Stomach (tissue), 8 donors: ENCODE measurements at regions not wholly inside any gene's neighbourhood (a gene's known extent, or its start where the extent isn't known, plus 50 kb on each side); places are given as distances from the start of the nearest gene placed in this dataset.

ENCODE experiments used
- DNase-seq, 2 donors: peaks; one replicate each; pipeline versions ENCODE4 v3.0.0 to v3.0.0-alpha.2; 2013 to 2019
- H3K27ac ChIP-seq, 5 donors: fragments of 200-600 bp in 4 of 5; sonication (generic) in 4 of 5; one replicate each; pipeline ENCODE4 v1.5.1; 2013 to 2019; ENCODE audit warnings: mild to moderate bottlenecking in 1 of 5, moderate library complexity in 1 of 5
- H3K27me3 ChIP-seq, 3 donors: fragments of 200-600 bp; sonication (generic); one replicate each; pipeline ENCODE4 v1.5.1; 2017 to 2019; ENCODE audit warnings: mixed run types in 1 of 3
- H3K36me3 ChIP-seq, 4 donors: fragments of 200-600 bp; sonication (generic); 1 replicate in 3 of 4; 2 replicates in 1 of 4; pipeline ENCODE4 v1.5.1; 2016 to 2019
- H3K4me1 ChIP-seq, 4 donors: fragments of 200-600 bp; sonication (generic); one replicate each; pipeline ENCODE4 v1.5.1; 2016 to 2019
- H3K4me3 ChIP-seq, 4 donors: fragments of 200-600 bp; sonication (generic) in 3 of 4; one replicate each; pipeline ENCODE4 v1.5.1; 2016 to 2019; ENCODE audit warnings: mild to moderate bottlenecking in 1 of 4
- H3K9me3 ChIP-seq, 4 donors: fragments of 200-600 bp; sonication (generic); one replicate each; pipeline ENCODE4 v1.5.1; 2016 to 2019
- CTCF ChIP-seq, 7 experiments: fragments of 450-650 bp in 4 of 7; fragments of 200-600 bp in 3 of 7; sonication (generic) in 3 of 7; IDR thresholded peaks; one replicate each; pipeline ENCODE4 v1.5.1; 2016 to 2019; ENCODE audit warnings: antibody characterized with exemption in 7 of 7, control low read depth in 2 of 7, mild to moderate bottlenecking in 1 of 7
- EP300 ChIP-seq: sonication (generic); formaldehyde crosslinking; IDR thresholded peaks from one replicate; pipeline ENCODE4 v1.6.1; 2017; ENCODE audit warnings: antibody characterized with exemption
- POLR2A ChIP-seq, 4 donors: fragments of 450-650 bp; IDR thresholded peaks; one replicate each; pipeline ENCODE4 v1.6.1; 2016; ENCODE audit warnings: antibody characterized with exemption in 4 of 4, control low read depth in 2 of 4, mild to moderate bottlenecking in 1 of 4, moderate library complexity in 1 of 4
- POLR2AphosphoS5 ChIP-seq, 3 donors: sonication (generic); formaldehyde crosslinking; IDR thresholded peaks; one replicate each; pipeline ENCODE4 v1.6.1; 2016; ENCODE audit warnings: antibody characterized with exemption in 3 of 3
- WGBS, 5 donors: extraction: QIAGEN DNeasy Blood & Tissue Kit in 3 of 5; methylation state at CpG; one replicate each; pipeline versions ENCODE4 v1.1.5 to v1.1.7; 2013 to 2018; 5-methylcytosine and 5-hydroxymethylcytosine counted together
- intact Hi-C: fragments of 100-400 bp; cut with DNase I; formaldehyde crosslinking; loops from one replicate; pipeline ENCODE4 v1.15.1; 2023; ENCODE audit warnings: low total_unique reads
- donor health status: healthy with polysubstance abuse.
- donor health status: Bipolar disorder and iron deficiency.
- donor health status: healthy.

GRCh38 chr13:29698106-29698505 is 102.6 kb upstream of the SLC7A1 start:
- intact Hi-C loops, result no loop called here
- Histone ChIP-seq H3K36me3 (no peaks in the 10 kb centered on the region), H3K27ac (no peak overlapping the region), H3K4me3 (no peak overlapping the region), H3K9me3 (peaks cover 0 to 3% (median 0%) of the 10 kb centered on the region in 4 donors), H3K4me1 (no peaks in the 10 kb centered on the region), H3K27me3 (peaks cover 0 to 11% (median 0%) of the 10 kb centered on the region in 3 donors)
- DNase-seq, result no peak
- no peak for TF ChIP-seq POLR2A (IDR thresholded peaks at IDR 0.05)
- no peak for TF ChIP-seq CTCF (IDR thresholded peaks at IDR 0.05)
- no peak for TF ChIP-seq POLR2AphosphoS5 (IDR thresholded peaks at IDR 0.05)
- TF ChIP-seq EP300, result no peak
- 77 to 82% (median 80%) methylated on average over 3 of the region's 3 CpGs for WGBS, 5 donors

GRCh38 chr13:29696606-29697005 is 101.1 kb upstream of the SLC7A1 start:
- peaks cover 0 to 3% (median 0%) of the 10 kb centered on the region in 4 donors for H3K9me3 ChIP-seq
- intact Hi-C loops, result no loop called here
- no peak overlapping the region for H3K4me3 ChIP-seq
- H3K4me1 ChIP-seq, result no peaks in the 10 kb centered on the region
- TF ChIP-seq POLR2A (IDR thresholded peaks at IDR 0.05), result no peak
- no peak overlapping the region for H3K27ac ChIP-seq
- H3K36me3 ChIP-seq, result no peaks in the 10 kb centered on the region
- peaks cover 0 to 6% (median 0%) of the 10 kb centered on the region in 3 donors for H3K27me3 ChIP-seq
- no peak for DNase-seq

- Histone ChIP-seq H3K36me3 (no peaks in the 10 kb centered on the region), H3K9me3 (peaks cover 0 to 3% (median 0%) of the 10 kb centered on the region in 4 donors), H3K27me3 (peaks cover 0 to 6% (median 0%) of the 10 kb centered on the region in 3 donors), H3K27ac (no peak overlapping the region), H3K4me3 (no peak overlapping the region), H3K4me1 (no peaks in the 10 kb centered on the region)
- intact Hi-C loops, result no loop called here
- TF ChIP-seq POLR2A (IDR thresholded peaks at IDR 0.05) (no peak), EP300 (no peak), POLR2AphosphoS5 (IDR thresholded peaks at IDR 0.05) (no peak), CTCF (IDR thresholded peaks at IDR 0.05) (no peak)
- WGBS, 5 donors, result 62 to 74% (median 73%) methylated on average over 13 of the region's 13 CpGs
- peak; percentile 10 to 88 for DNase-seq
Observed at GRCh38 chr13:29693275-29693945, 97.9 kb upstream of the SLC7A1 start.

- no peak for DNase-seq
- no peak for TF ChIP-seq EP300
- TF ChIP-seq CTCF (IDR thresholded peaks at IDR 0.05), result no peak
- TF ChIP-seq POLR2A (IDR thresholded peaks at IDR 0.05), result no peak
- TF ChIP-seq POLR2AphosphoS5 (IDR thresholded peaks at IDR 0.05), result no peak
- no peaks in the 10 kb centered on the region for H3K27me3 ChIP-seq
- H3K27ac ChIP-seq, result no peak overlapping the region
- H3K9me3 ChIP-seq, result no peaks in the 10 kb centered on the region
- intact Hi-C loops, result no loop called here
- H3K4me1 ChIP-seq, result no peaks in the 10 kb centered on the region
- WGBS, 5 donors, result 46 to 61% (median 55%) methylated on average over 3 of the region's 3 CpGs
- H3K36me3 ChIP-seq, result no peaks in the 10 kb centered on the region
- H3K4me3 ChIP-seq, result no peak overlapping the region
Observed at GRCh38 chr13:29689548-29689947, 94.1 kb upstream of the SLC7A1 start.

GRCh38 chr13:29688193-29688592 is 92.7 kb upstream of the SLC7A1 start:
- H3K4me3 ChIP-seq, result no peak overlapping the region
- TF ChIP-seq CTCF (IDR thresholded peaks at IDR 0.05), result no peak
- TF ChIP-seq POLR2A (IDR thresholded peaks at IDR 0.05), result no peak
- no peak for TF ChIP-seq EP300
- no peak for TF ChIP-seq POLR2AphosphoS5 (IDR thresholded peaks at IDR 0.05)
- H3K36me3 ChIP-seq, result no peaks in the 10 kb centered on the region
- no peak overlapping the region for H3K27ac ChIP-seq
- H3K9me3 ChIP-seq, result peaks cover 0 to 7% (median 3%) of the 10 kb centered on the region in 4 donors
- WGBS, 5 donors, result 88 to 95% (median 93%) methylated on average over 3 of the region's 3 CpGs
- intact Hi-C loops, result no loop called here
- DNase-seq, result no peak
- H3K27me3 ChIP-seq, result no peaks in the 10 kb centered on the region
- H3K4me1 ChIP-seq, result no peaks in the 10 kb centered on the region
